ENCODE measurements at regions not wholly inside any gene's neighbourhood (a gene's known extent, or its start where the extent isn't known, plus 50 kb on each side); places are given as distances from the start of the nearest gene placed in this dataset.

DNA sequence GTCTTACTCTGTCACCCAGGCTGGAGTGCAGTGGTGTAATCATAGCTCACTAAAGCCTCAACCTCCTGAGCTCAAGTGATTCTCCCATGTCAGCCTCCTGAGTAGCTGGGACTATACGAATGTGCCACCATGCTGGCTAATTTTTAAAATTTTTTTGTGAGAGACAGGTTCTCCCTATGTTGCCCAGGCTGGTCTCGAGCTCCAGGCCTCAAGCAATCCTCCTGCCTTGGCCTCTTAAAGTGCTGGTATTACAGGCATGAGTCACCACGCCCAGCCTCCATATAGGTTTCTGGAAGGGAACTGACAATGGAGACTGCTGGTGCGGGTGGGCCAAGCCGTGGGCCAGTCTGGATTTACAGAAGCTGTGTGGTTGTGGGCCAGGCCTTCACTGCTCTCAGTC is 189.2 kb downstream of the URI1 start:
- TF ChIP-seq EZH2 (IDR thresholded peaks at IDR 0.05; ENCODE audit: insufficient read depth, low read length) = no peak
- TF ChIP-seq CTCF (IDR thresholded peaks at IDR 0.05; ENCODE audit: insufficient read depth, low read depth, low read length) = no peak
